GM06990 (cell line): ENCODE measurements at regions not wholly inside any gene's neighbourhood (a gene's known extent, or its start where the extent isn't known, plus 50 kb on each side); places are given as distances from the start of the nearest gene placed in this dataset.

Source experiments
- DNase-seq: peaks from one replicate; pipeline ENCODE4 v3.0.0-alpha.2; 2011; ENCODE audit not compliant: insufficient read length; ENCODE audit errors: extremely low read depth
- H3K27me3 ChIP-seq: replicated peaks from 2 replicates; pipeline ENCODE4 v1.6.0; 2011; ENCODE audit warnings: low read length; ENCODE audit not compliant: control insufficient read depth, insufficient read depth
- H3K36me3 ChIP-seq: 2 replicates; pipeline ENCODE4 v1.5.1; 2011; ENCODE audit warnings: low read length; ENCODE audit not compliant: control insufficient read depth, insufficient read depth
- H3K4me3 ChIP-seq: replicated peaks from 2 replicates; pipeline ENCODE4 v1.5.1; 2011; ENCODE audit warnings: low read depth, mild to moderate bottlenecking, control low read depth, low read length
- CTCF ChIP-seq: IDR thresholded peaks from 2 replicates; pipeline ENCODE4 v1.5.1; 2011; ENCODE audit warnings: low read length, control low read depth, mild to moderate bottlenecking, inconsistent platforms; ENCODE audit not compliant: insufficient read depth, poor library complexity, severe bottlenecking

- H3K36me3 ChIP-seq: no peaks in the 10 kb centered on the region
- no peak for DNase-seq
- no peak for TF ChIP-seq CTCF
- H3K27me3 ChIP-seq: no peaks in the 10 kb centered on the region; the same call in none of the 2 replicates
- no peak overlapping the region for H3K4me3 ChIP-seq
Measured at GRCh38 chr2:145413261-145414030, 893.5 kb upstream of the ZEB2 start.

DNA sequence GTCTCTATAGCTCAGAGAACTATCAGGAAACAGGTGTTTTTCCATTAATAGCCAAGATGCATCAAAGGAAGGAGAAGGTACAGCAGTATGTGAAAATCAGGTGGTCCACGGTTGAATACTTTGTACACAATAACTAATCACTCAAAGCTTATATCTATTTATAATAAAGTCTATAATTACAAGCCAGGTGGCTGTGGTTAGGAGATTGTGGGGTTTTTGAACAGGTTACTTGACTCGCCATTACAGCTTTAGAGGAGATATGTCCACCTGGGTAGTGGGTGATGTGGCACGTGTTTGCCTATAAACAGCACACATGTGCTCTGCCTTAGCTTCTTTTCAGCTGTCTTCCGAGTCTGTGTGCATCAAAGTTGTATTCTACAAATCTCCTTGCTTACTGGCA, 892.2 kb upstream of the ZEB2 start:
- no peak for TF ChIP-seq CTCF
- Histone ChIP-seq H3K4me3 (no peak overlapping the region), H3K36me3 (no peaks in the 10 kb centered on the region), H3K27me3 (no peaks in the 10 kb centered on the region; the same call in none of the 2 replicates)
- peak; percentile 9 for DNase-seq

GRCh38 chr2:145411493-145411892, 891.6 kb upstream of the ZEB2 start:
- H3K4me3 ChIP-seq: no peak overlapping the region
- TF ChIP-seq CTCF: no peak

DNA sequence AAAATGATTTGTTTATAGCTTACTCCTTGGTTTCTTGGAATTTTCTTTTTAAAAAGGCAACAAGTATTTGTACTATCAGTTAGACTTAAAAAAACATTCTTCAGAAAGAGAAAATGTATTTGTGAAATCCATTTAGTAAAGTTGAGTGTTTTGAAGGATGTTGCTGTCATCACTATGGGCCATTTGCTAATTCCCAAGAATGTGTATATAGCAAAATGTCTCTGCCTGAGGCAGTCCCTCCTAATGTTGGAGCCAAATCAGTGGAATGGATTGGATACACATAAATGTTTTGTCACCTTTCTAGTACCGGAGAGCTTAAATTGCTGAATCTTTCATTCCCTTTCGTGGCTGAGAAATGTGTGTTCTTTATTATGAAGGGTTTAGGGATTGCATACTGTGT, 890.2 kb upstream of the ZEB2 start:
- Histone ChIP-seq H3K36me3 (no peaks in the 10 kb centered on the region), H3K27me3 (no peaks in the 10 kb centered on the region; the same call in none of the 2 replicates), H3K4me3 (no peak overlapping the region)
- TF ChIP-seq CTCF: no peak
- DNase-seq: no peak

More at GRCh38 chr2:145411493-145411892, 891.6 kb upstream of the ZEB2 start:
- no peaks in the 10 kb centered on the region; the same call in none of the 2 replicates for H3K27me3 ChIP-seq
- no peaks in the 10 kb centered on the region for H3K36me3 ChIP-seq
- DNase-seq: peak; percentile 58

- TF ChIP-seq CTCF: no peak
- Histone ChIP-seq H3K36me3 (no peaks in the 10 kb centered on the region), H3K27me3 (no peaks in the 10 kb centered on the region; the same call in none of the 2 replicates), H3K4me3 (no peak overlapping the region)
- no peak for DNase-seq
Measured at GRCh38 chr2:145408980-145409379, 889.1 kb upstream of the ZEB2 start.
